GM12865 (cell line): ENCODE measurements at regions not wholly inside any gene's neighbourhood (a gene's known extent, or its start where the extent isn't known, plus 50 kb on each side); places are given as distances from the start of the nearest gene placed in this dataset.
"Not testable (repeated sequence)": the region's sequence is repeated elsewhere in the genome, so short reads cannot be mapped to it uniquely, and the experiment has no call there.

Experiments used
- DNase-seq: peaks from one replicate; pipeline ENCODE4 v3.0.0; 2010; ENCODE audit warnings: low read depth
- H3K4me3 ChIP-seq: 2 replicates; pipeline ENCODE4 v1.5.1; 2011; ENCODE audit warnings: mild to moderate bottlenecking, low read depth, low read length, control low read depth
- CTCF ChIP-seq: IDR thresholded peaks from 2 replicates; pipeline ENCODE4 v1.5.1; 2011; ENCODE audit warnings: low read length, control low read depth, low read depth, inconsistent platforms; ENCODE audit not compliant: insufficient read depth; ENCODE audit errors: missing control alignments

GRCh38 chr18:67406714-67407113 is 109.8 kb downstream of the DSEL start:
- TF ChIP-seq CTCF, result no peak
- no peak overlapping the region for H3K4me3 ChIP-seq

GRCh38 chr18:67402543-67402942 is 114.0 kb downstream of the DSEL start:
- TF ChIP-seq CTCF, result no peak
- no peak overlapping the region for H3K4me3 ChIP-seq
- no peak for DNase-seq

More at GRCh38 chr18:67406714-67407113, 109.8 kb downstream of the DSEL start:
- DNase-seq, result no peak

GRCh38 chr18:67400502-67401117 is 115.9 kb downstream of the DSEL start:
- no peak for TF ChIP-seq CTCF
- DNase-seq, result no peak
- H3K4me3 ChIP-seq, result no peak overlapping the region

GRCh38 chr18:67386032-67386431 is 130.5 kb downstream of the DSEL start:
- H3K4me3 ChIP-seq, result no peak overlapping the region
- no peak for TF ChIP-seq CTCF
- no peak for DNase-seq

- no peak for DNase-seq
- TF ChIP-seq CTCF, result no peak
These were observed 131.1 kb downstream of the DSEL start for GRCh38 chr18:67385455-67385854.

GRCh38 chr18:67384057-67384456 is 132.5 kb downstream of the DSEL start:
- not testable (repeated sequence) for DNase-seq

More at GRCh38 chr18:67385455-67385854, 131.1 kb downstream of the DSEL start:
- no peak overlapping the region for H3K4me3 ChIP-seq

GRCh38 chr18:67381608-67382150 is 134.8 kb downstream of the DSEL start:
- DNase-seq, result no peak
- no peak overlapping the region for H3K4me3 ChIP-seq
- TF ChIP-seq CTCF, result no peak

More at GRCh38 chr18:67384057-67384456, 132.5 kb downstream of the DSEL start:
- not testable (repeated sequence) for H3K4me3 ChIP-seq
